ENCODE measurements at regions not wholly inside any gene's neighbourhood (a gene's known extent, or its start where the extent isn't known, plus 50 kb on each side); places are given as distances from the start of the nearest gene placed in this dataset.

DNA sequence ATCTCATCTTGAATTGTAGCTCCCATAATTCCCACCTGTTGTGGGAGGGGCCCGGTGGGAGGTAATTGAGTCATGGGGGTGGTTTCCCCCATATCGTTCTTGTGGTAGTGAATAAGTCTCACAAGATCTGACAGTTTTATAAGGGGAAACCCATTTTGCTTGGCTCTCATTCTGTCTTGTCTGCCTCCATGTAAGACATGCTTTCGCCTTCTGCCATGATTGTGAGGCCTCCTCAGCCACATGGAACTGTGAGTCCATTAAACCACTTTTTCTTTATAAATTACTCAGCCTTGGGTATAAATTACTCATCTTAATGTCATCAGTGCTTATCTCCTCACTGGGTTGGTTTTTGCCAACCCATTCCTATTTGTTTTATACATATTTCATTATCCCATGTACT, 142.0 kb upstream of the GMDS start:
- TF ChIP-seq, protein P1, sequence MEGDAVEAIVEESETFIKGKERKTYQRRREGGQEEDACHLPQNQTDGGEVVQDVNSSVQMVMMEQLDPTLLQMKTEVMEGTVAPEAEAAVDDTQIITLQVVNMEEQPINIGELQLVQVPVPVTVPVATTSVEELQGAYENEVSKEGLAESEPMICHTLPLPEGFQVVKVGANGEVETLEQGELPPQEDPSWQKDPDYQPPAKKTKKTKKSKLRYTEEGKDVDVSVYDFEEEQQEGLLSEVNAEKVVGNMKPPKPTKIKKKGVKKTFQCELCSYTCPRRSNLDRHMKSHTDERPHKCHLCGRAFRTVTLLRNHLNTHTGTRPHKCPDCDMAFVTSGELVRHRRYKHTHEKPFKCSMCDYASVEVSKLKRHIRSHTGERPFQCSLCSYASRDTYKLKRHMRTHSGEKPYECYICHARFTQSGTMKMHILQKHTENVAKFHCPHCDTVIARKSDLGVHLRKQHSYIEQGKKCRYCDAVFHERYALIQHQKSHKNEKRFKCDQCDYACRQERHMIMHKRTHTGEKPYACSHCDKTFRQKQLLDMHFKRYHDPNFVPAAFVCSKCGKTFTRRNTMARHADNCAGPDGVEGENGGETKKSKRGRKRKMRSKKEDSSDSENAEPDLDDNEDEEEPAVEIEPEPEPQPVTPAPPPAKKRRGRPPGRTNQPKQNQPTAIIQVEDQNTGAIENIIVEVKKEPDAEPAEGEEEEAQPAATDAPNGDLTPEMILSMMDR (IDR thresholded peaks at IDR 0.05), result no peak
- TF ChIP-seq POLR2A (IDR thresholded peaks at IDR 0.05) (no peak), EP300 (IDR thresholded peaks at IDR 0.05) (no peak)
